ENCODE measurements at regions not wholly inside any gene's neighbourhood (a gene's known extent, or its start where the extent isn't known, plus 50 kb on each side); places are given as distances from the start of the nearest gene placed in this dataset.

- H3K27me3 ChIP-seq: no peaks in the 10 kb centered on the region
- ATAC-seq (no peak), DNase-seq (no peak)
- H3K9me3 ChIP-seq: no peaks in the 10 kb centered on the region
- H3K4me1 ChIP-seq: peaks cover 3 to 4% of the 10 kb centered on the region in 2 donors
- TF ChIP-seq, protein P1, sequence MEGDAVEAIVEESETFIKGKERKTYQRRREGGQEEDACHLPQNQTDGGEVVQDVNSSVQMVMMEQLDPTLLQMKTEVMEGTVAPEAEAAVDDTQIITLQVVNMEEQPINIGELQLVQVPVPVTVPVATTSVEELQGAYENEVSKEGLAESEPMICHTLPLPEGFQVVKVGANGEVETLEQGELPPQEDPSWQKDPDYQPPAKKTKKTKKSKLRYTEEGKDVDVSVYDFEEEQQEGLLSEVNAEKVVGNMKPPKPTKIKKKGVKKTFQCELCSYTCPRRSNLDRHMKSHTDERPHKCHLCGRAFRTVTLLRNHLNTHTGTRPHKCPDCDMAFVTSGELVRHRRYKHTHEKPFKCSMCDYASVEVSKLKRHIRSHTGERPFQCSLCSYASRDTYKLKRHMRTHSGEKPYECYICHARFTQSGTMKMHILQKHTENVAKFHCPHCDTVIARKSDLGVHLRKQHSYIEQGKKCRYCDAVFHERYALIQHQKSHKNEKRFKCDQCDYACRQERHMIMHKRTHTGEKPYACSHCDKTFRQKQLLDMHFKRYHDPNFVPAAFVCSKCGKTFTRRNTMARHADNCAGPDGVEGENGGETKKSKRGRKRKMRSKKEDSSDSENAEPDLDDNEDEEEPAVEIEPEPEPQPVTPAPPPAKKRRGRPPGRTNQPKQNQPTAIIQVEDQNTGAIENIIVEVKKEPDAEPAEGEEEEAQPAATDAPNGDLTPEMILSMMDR (IDR thresholded peaks at IDR 0.05 in 4 of 5, conservative IDR thresholded peaks at IDR 0.05 in 1 of 5): no peak
- TF ChIP-seq POLR2A (IDR thresholded peaks at IDR 0.05): no peak
- in situ Hi-C loops (cut with MboI; ENCODE audit: low sequenced_read_pairs in 4 of 4) (loop anchor here in 3 of 4 donors (5.0 to 25.0 kb wide), 6 partner anchors 113 to 506 kb away; no protein-coding TSS in a partner anchor), intact Hi-C loops (cut with DNase I; ENCODE audit: low total_unique reads) (loop anchor here (10.0 kb wide), 3 partner anchors 343 to 963 kb away; partner anchors contain the start of gene USP25)
- no peaks in the 10 kb centered on the region for H3K36me3 ChIP-seq
- H3K4me3 ChIP-seq: no peak overlapping the region
- H3K27ac ChIP-seq: no peak overlapping the region
Observed at GRCh38 chr21:16081304-16081703, 351.5 kb downstream of the USP25 start.

DNA sequence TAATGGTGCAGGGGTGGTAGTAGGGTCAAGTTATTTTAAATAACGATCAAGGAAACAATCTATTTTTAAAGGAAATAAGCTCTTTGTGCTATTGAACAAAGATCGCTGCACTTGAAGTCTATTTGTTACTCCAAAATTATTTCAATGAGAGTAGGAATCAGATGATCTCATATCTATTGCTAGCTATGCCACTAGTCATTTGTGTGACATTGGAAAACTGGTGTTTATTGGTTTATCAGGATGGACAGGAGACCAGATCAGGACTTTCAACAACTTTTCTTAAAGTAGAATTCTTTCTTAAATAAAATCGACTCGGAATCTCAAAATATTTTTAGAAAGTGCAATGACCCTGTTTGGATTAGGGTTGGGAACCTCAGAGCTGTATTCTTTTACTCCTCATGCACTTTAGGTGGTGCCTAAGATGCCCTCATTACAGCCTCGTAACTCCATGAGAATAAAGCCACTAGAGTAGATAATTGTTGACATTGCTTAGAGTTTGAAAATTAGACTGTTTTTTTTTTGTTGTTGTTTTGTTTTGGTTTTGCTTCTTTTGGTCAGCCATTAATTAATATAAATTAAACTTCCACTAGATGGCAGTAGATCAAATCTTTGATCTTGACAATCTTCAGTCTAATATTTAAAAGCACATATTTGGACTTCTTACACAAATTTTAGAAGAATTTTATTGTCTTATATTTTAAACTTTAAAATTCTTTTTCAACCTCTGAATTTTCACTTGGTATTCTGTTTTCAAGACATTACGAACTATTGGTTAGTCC lies 352.4 kb downstream of the USP25 start:
- intact Hi-C loops (cut with DNase I; ENCODE audit: low total_unique reads): loop anchor here (1.0 to 10.0 kb wide), 5 partner anchors 248 to 1189 kb away; partner anchors contain the start of gene USP25
- ATAC-seq (no peak), DNase-seq (no peak)
- Histone ChIP-seq H3K4me3 (peak overlapping the region in 1 of 4 donors; percentile 0), H3K4me1 (peaks cover 3 to 4% of the 10 kb centered on the region in 2 donors), H3K9me3 (no peaks in the 10 kb centered on the region), H3K27ac (no peak overlapping the region), H3K36me3 (no peaks in the 10 kb centered on the region), H3K27me3 (no peaks in the 10 kb centered on the region)
- TF ChIP-seq, protein P1 (IDR thresholded peaks at IDR 0.05 in 4 of 5, conservative IDR thresholded peaks at IDR 0.05 in 1 of 5): peak in 4 of 5 experiments; percentile 29 to 61 (median 46)
- TF ChIP-seq POLR2A (IDR thresholded peaks at IDR 0.05): no peak
- in situ Hi-C loops (cut with MboI; ENCODE audit: low sequenced_read_pairs in 4 of 4): loop anchor here in 3 of 4 donors (5.0 to 25.0 kb wide), 6 partner anchors 113 to 505 kb away; no protein-coding TSS in a partner anchor

- H3K27ac ChIP-seq: peak overlapping the region; percentile 41 to 75 (median 66)
- peak overlapping the region; percentile 9 to 40 (median 28) for H3K4me3 ChIP-seq
- peaks cover 3 to 4% of the 10 kb centered on the region in 2 donors for H3K4me1 ChIP-seq
- TF ChIP-seq POLR2A (IDR thresholded peaks at IDR 0.05): no peak
- TF ChIP-seq, protein P1 (IDR thresholded peaks at IDR 0.05 in 4 of 5, conservative IDR thresholded peaks at IDR 0.05 in 1 of 5): no peak
- ATAC-seq: peak; percentile 99
- H3K27me3 ChIP-seq: no peaks in the 10 kb centered on the region
- in situ Hi-C loops (cut with MboI; ENCODE audit: low sequenced_read_pairs in 4 of 4) (loop anchor here in 3 of 4 donors (5.0 to 25.0 kb wide), 6 partner anchors 110 to 502 kb away; no protein-coding TSS in a partner anchor), intact Hi-C loops (cut with DNase I; ENCODE audit: low total_unique reads) (loop anchor here (1.0 to 10.0 kb wide), 5 partner anchors 109 to 960 kb away; partner anchors contain the start of gene USP25)
- H3K36me3 ChIP-seq: no peaks in the 10 kb centered on the region
- peak; percentile 83 to 86 for DNase-seq
- no peaks in the 10 kb centered on the region for H3K9me3 ChIP-seq
Observed at GRCh38 chr21:16084776-16085364, 355.1 kb downstream of the USP25 start.

DNA sequence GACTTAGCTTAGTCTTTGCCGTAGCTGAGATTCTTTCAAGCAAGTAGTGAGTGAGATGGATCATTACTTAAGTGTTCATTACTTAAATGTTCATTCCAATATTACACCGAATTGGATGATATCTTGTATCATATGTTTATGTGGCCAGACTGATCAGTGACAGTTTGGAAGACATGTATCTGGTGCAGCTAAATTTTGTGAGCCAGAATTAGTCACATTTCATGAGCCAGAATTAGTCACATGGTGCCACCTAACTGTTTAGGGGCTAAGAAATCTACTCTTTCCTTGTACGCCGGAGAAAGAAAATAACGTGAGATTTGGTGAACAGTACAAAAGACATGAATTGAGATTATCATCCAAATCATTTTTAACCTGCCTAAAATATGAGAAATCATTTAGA lies 355.6 kb downstream of the USP25 start:
- H3K27ac ChIP-seq: peak overlapping the region; percentile 41 to 75 (median 66)
- peak; percentile 60 to 63 for ATAC-seq

More for the DNA sequence above, 355.6 kb downstream of the USP25 start:
- TF ChIP-seq POLR2A (IDR thresholded peaks at IDR 0.05): no peak
- TF ChIP-seq, protein P1 (IDR thresholded peaks at IDR 0.05 in 4 of 5, conservative IDR thresholded peaks at IDR 0.05 in 1 of 5): no peak
- Histone ChIP-seq H3K4me3 (peak overlapping the region; percentile 23 to 40 (median 28)), H3K9me3 (no peaks in the 10 kb centered on the region), H3K27me3 (no peaks in the 10 kb centered on the region), H3K36me3 (no peaks in the 10 kb centered on the region), H3K4me1 (peaks cover 3 to 4% of the 10 kb centered on the region in 2 donors)
- in situ Hi-C loops (cut with MboI; ENCODE audit: low sequenced_read_pairs in 4 of 4): loop anchor here in 3 of 4 donors (10.0 to 25.0 kb wide), 5 partner anchors 109 to 502 kb away; no protein-coding TSS in a partner anchor
- intact Hi-C loops (cut with DNase I; ENCODE audit: low total_unique reads): loop anchor here (1.0 to 10.0 kb wide), 5 partner anchors 109 to 959 kb away; partner anchors contain the start of gene USP25
- DNase-seq: no peak

Data from gastrocnemius medialis (tissue), 4 donors.